GM21619 (cell line): ENCODE measurements at regions not wholly inside any gene's neighbourhood (a gene's known extent, or its start where the extent isn't known, plus 50 kb on each side); places are given as distances from the start of the nearest gene placed in this dataset.

ENCODE experiments used
- ATAC-seq: cut with Tn5 transposase; IDR thresholded peaks from one replicate; pipeline ENCODE4 v1.9.1; 2021; ENCODE audit not compliant: unreplicated experiment

- ATAC-seq = no peak
These were observed 375.1 kb upstream of the ACTBL2 start for GRCh38 chr5:57857696-57858095.

GRCh38 chr5:57855831-57856230 lies 373.2 kb upstream of the ACTBL2 start:
- ATAC-seq = no peak

GRCh38 chr5:57853929-57854697 lies 371.5 kb upstream of the ACTBL2 start:
- no peak for ATAC-seq

GRCh38 chr5:57850109-57850508 lies 367.5 kb upstream of the ACTBL2 start:
- no peak for ATAC-seq

- no peak for ATAC-seq
These were observed 362.4 kb upstream of the ACTBL2 start for GRCh38 chr5:57845025-57845424.

- ATAC-seq = no peak
These were observed 361.8 kb upstream of the ACTBL2 start for GRCh38 chr5:57844410-57844809.

GRCh38 chr5:57843059-57843367 lies 360.4 kb upstream of the ACTBL2 start:
- ATAC-seq = no peak

GRCh38 chr5:57842364-57843058 lies 359.9 kb upstream of the ACTBL2 start:
- no peak for ATAC-seq

GRCh38 chr5:57841676-57842363 lies 359.2 kb upstream of the ACTBL2 start:
- ATAC-seq = no peak

GRCh38 chr5:57839437-57840079 lies 356.9 kb upstream of the ACTBL2 start:
- no peak for ATAC-seq

GRCh38 chr5:57839025-57839424 lies 356.4 kb upstream of the ACTBL2 start:
- no peak for ATAC-seq

- ATAC-seq = no peak
These were observed 354.3 kb upstream of the ACTBL2 start for GRCh38 chr5:57836921-57837320.

GRCh38 chr5:57836331-57836730 lies 353.7 kb upstream of the ACTBL2 start:
- no peak for ATAC-seq

- ATAC-seq = no peak
These were observed 352.4 kb upstream of the ACTBL2 start for GRCh38 chr5:57834829-57835608.

- ATAC-seq = no peak
These were observed 350.9 kb upstream of the ACTBL2 start for GRCh38 chr5:57833489-57833888.

- no peak for ATAC-seq
These were observed 350.3 kb upstream of the ACTBL2 start for GRCh38 chr5:57832875-57833274.

- no peak for ATAC-seq
These were observed 349.3 kb upstream of the ACTBL2 start for GRCh38 chr5:57831932-57832331.

- no peak for ATAC-seq
These were observed 348.5 kb upstream of the ACTBL2 start for GRCh38 chr5:57831090-57831489.

GRCh38 chr5:57828221-57828620 lies 345.6 kb upstream of the ACTBL2 start:
- no peak for ATAC-seq

GRCh38 chr5:57825031-57825686 lies 342.5 kb upstream of the ACTBL2 start:
- ATAC-seq = no peak
